Activated gamma-delta T cell treated with Interleukin-2 at 50 U/mL for 16 hours (primary cell): ENCODE measurements at regions not wholly inside any gene's neighbourhood (a gene's known extent, or its start where the extent isn't known, plus 50 kb on each side); places are given as distances from the start of the nearest gene placed in this dataset.

Experiments used
- DNase-seq: peaks from one replicate; pipeline ENCODE4 v3.0.0-alpha.2; 2020

GRCh38 chr22:49142891-49143290 is 684.8 kb downstream of the BRD1 start:
- DNase-seq: no peak

GRCh38 chr22:49142296-49142695 is 685.4 kb downstream of the BRD1 start:
- no peak for DNase-seq

- DNase-seq: no peak
These were observed 685.9 kb downstream of the BRD1 start for GRCh38 chr22:49141761-49142160.

GRCh38 chr22:49140911-49141665 is 686.6 kb downstream of the BRD1 start:
- DNase-seq: no peak

- no peak for DNase-seq
These were observed 688.1 kb downstream of the BRD1 start for GRCh38 chr22:49139492-49140151.

- DNase-seq: no peak
These were observed 689.4 kb downstream of the BRD1 start for GRCh38 chr22:49138250-49138790.

GRCh38 chr22:49137206-49137840 is 690.4 kb downstream of the BRD1 start:
- no peak for DNase-seq

GRCh38 chr22:49136816-49137180 is 690.9 kb downstream of the BRD1 start:
- no peak for DNase-seq

- DNase-seq: no peak
These were observed 691.4 kb downstream of the BRD1 start for GRCh38 chr22:49136041-49136815.

- DNase-seq: no peak
These were observed 693.6 kb downstream of the BRD1 start for GRCh38 chr22:49134076-49134475.

- DNase-seq: no peak
These were observed 694.1 kb downstream of the BRD1 start for GRCh38 chr22:49133541-49133940.

- DNase-seq: no peak
These were observed 695.7 kb downstream of the BRD1 start for GRCh38 chr22:49132009-49132408.

GRCh38 chr22:49129736-49130135 is 697.9 kb downstream of the BRD1 start:
- no peak for DNase-seq

GRCh38 chr22:49128874-49129273 is 698.8 kb downstream of the BRD1 start:
- no peak for DNase-seq

- DNase-seq: no peak
These were observed 703.1 kb downstream of the BRD1 start for GRCh38 chr22:49124608-49125007.

- no peak for DNase-seq
These were observed 704.0 kb downstream of the BRD1 start for GRCh38 chr22:49123621-49124192.

- DNase-seq: no peak
These were observed 708.1 kb downstream of the BRD1 start for GRCh38 chr22:49119551-49119952.

GRCh38 chr22:49118065-49118464 is 709.6 kb downstream of the BRD1 start:
- DNase-seq: no peak

GRCh38 chr22:49117486-49117885 is 710.2 kb downstream of the BRD1 start:
- DNase-seq: no peak

GRCh38 chr22:49116486-49117120 is 711.1 kb downstream of the BRD1 start:
- no peak for DNase-seq

- DNase-seq: no peak
These were observed 711.7 kb downstream of the BRD1 start for GRCh38 chr22:49116021-49116420.

- DNase-seq: no peak
These were observed 712.5 kb downstream of the BRD1 start for GRCh38 chr22:49115197-49115596.
